CD4-positive, alpha-beta T cell treated with Interleukin-2 at 100 ng/mL for 4 hours (primary cell): ENCODE measurements at regions not wholly inside any gene's neighbourhood (a gene's known extent, or its start where the extent isn't known, plus 50 kb on each side); places are given as distances from the start of the nearest gene placed in this dataset.

Experiments used
- DNase-seq: peaks from one replicate; pipeline ENCODE4 v3.0.0-alpha.2; 2020; ENCODE audit warnings: low spot score

GRCh38 chr20:17017232-17017631 lies 209.6 kb upstream of the PCSK2 start:
- no peak for DNase-seq

GRCh38 chr20:17021481-17021880 lies 205.4 kb upstream of the PCSK2 start:
- DNase-seq: no peak

- no peak for DNase-seq
Measured at GRCh38 chr20:17023036-17023435, 203.8 kb upstream of the PCSK2 start.

- DNase-seq: no peak
Measured at GRCh38 chr20:17023806-17024205, 203.0 kb upstream of the PCSK2 start.

- DNase-seq: no peak
Measured at GRCh38 chr20:17024513-17025119, 202.2 kb upstream of the PCSK2 start.

- no peak for DNase-seq
Measured at GRCh38 chr20:17026346-17026745, 200.5 kb upstream of the PCSK2 start.

- DNase-seq: no peak
Measured at GRCh38 chr20:17029698-17030097, 197.1 kb upstream of the PCSK2 start.

GRCh38 chr20:17036541-17036940 lies 190.3 kb upstream of the PCSK2 start:
- DNase-seq: no peak

GRCh38 chr20:17042122-17042521 lies 184.7 kb upstream of the PCSK2 start:
- no peak for DNase-seq

- no peak for DNase-seq
Measured at GRCh38 chr20:17043323-17043722, 183.5 kb upstream of the PCSK2 start.

GRCh38 chr20:17044891-17045290 lies 181.9 kb upstream of the PCSK2 start:
- no peak for DNase-seq

- DNase-seq: no peak
Measured at GRCh38 chr20:17059465-17059864, 167.4 kb upstream of the PCSK2 start.

- DNase-seq: no peak
Measured at GRCh38 chr20:17061715-17062114, 165.1 kb upstream of the PCSK2 start.

- no peak for DNase-seq
Measured at GRCh38 chr20:17062712-17063111, 164.1 kb upstream of the PCSK2 start.

- no peak for DNase-seq
Measured at GRCh38 chr20:17066902-17067301, 159.9 kb upstream of the PCSK2 start.

GRCh38 chr20:17068084-17068711 lies 158.6 kb upstream of the PCSK2 start:
- DNase-seq: no peak

GRCh38 chr20:17077030-17077429 lies 149.8 kb upstream of the PCSK2 start:
- DNase-seq: no peak

GRCh38 chr20:17083738-17084137 lies 143.1 kb upstream of the PCSK2 start:
- no peak for DNase-seq

GRCh38 chr20:17084909-17085308 lies 141.9 kb upstream of the PCSK2 start:
- DNase-seq: no peak

- no peak for DNase-seq
Measured at GRCh38 chr20:17093782-17094181, 133.1 kb upstream of the PCSK2 start.

GRCh38 chr20:17097603-17098002 lies 129.2 kb upstream of the PCSK2 start:
- DNase-seq: no peak

GRCh38 chr20:17100506-17100905 lies 126.3 kb upstream of the PCSK2 start:
- DNase-seq: no peak

GRCh38 chr20:17107127-17107526 lies 119.7 kb upstream of the PCSK2 start:
- no peak for DNase-seq

GRCh38 chr20:17108896-17109295 lies 117.9 kb upstream of the PCSK2 start:
- no peak for DNase-seq
